ENCODE measurements at regions not wholly inside any gene's neighbourhood (a gene's known extent, or its start where the extent isn't known, plus 50 kb on each side); places are given as distances from the start of the nearest gene placed in this dataset.

DNA sequence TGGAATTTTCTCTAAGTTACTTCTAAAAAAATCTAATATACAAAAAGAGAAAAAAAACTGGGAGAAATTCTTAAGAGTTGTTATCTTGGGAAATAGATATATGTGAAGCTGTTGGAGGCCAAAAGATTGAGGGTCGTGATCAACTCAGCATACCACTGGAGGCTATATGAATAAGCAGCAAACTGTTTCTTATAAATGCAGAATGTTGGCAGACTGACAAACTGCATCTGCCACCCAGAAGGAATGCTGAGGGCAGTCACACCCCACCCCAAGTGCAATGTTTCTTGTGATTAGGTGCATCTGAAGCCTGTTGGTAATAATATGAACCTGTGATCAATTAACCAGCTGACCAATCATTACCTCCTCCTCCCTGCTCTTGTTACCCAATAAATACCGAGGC, 818.6 kb upstream of the MGAT4C start:
- TF ChIP-seq, protein P1, sequence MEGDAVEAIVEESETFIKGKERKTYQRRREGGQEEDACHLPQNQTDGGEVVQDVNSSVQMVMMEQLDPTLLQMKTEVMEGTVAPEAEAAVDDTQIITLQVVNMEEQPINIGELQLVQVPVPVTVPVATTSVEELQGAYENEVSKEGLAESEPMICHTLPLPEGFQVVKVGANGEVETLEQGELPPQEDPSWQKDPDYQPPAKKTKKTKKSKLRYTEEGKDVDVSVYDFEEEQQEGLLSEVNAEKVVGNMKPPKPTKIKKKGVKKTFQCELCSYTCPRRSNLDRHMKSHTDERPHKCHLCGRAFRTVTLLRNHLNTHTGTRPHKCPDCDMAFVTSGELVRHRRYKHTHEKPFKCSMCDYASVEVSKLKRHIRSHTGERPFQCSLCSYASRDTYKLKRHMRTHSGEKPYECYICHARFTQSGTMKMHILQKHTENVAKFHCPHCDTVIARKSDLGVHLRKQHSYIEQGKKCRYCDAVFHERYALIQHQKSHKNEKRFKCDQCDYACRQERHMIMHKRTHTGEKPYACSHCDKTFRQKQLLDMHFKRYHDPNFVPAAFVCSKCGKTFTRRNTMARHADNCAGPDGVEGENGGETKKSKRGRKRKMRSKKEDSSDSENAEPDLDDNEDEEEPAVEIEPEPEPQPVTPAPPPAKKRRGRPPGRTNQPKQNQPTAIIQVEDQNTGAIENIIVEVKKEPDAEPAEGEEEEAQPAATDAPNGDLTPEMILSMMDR (IDR thresholded peaks at IDR 0.05), result no peak
- no peak for TF ChIP-seq POLR2A (IDR thresholded peaks at IDR 0.05)
